ENCODE measurements at regions not wholly inside any gene's neighbourhood (a gene's known extent, or its start where the extent isn't known, plus 50 kb on each side); places are given as distances from the start of the nearest gene placed in this dataset.

- no peaks in the 10 kb centered on the region for H3K36me3 Mint-ChIP-seq (ENCODE audit: low read depth)
- H3K9me3 Mint-ChIP-seq (ENCODE audit: low read depth): peaks cover 3% of the 10 kb centered on the region
- H3K27ac Mint-ChIP-seq (ENCODE audit: unreplicated experiment): no peak overlapping the region
Observed at GRCh38 chr9:23467276-23467675, 358.8 kb downstream of the ELAVL2 start.

GRCh38 chr9:23477908-23478307 is 348.1 kb downstream of the ELAVL2 start:
- no peak overlapping the region for H3K4me3 Mint-ChIP-seq (ENCODE audit: unreplicated experiment)
- H3K27me3 Mint-ChIP-seq (ENCODE audit: low read depth): no peaks in the 10 kb centered on the region
- H3K27ac Mint-ChIP-seq (ENCODE audit: unreplicated experiment): no peak overlapping the region
- no peaks in the 10 kb centered on the region for H3K36me3 Mint-ChIP-seq (ENCODE audit: low read depth)
- no peak for DNase-seq (ENCODE audit: low spot score)
- no peaks in the 10 kb centered on the region for H3K9me3 Mint-ChIP-seq (ENCODE audit: low read depth)
- no peaks in the 10 kb centered on the region for H3K4me1 Mint-ChIP-seq (ENCODE audit: low read depth)
- no peak for TF ChIP-seq CTCF (IDR thresholded peaks at IDR 0.05)

More at GRCh38 chr9:23467276-23467675, 358.8 kb downstream of the ELAVL2 start:
- H3K4me3 Mint-ChIP-seq (ENCODE audit: unreplicated experiment): no peak overlapping the region
- H3K27me3 Mint-ChIP-seq (ENCODE audit: low read depth): peaks cover 3% of the 10 kb centered on the region
- no peak for DNase-seq (ENCODE audit: low spot score)
- H3K4me1 Mint-ChIP-seq (ENCODE audit: low read depth): no peaks in the 10 kb centered on the region
- no peak for TF ChIP-seq CTCF (IDR thresholded peaks at IDR 0.05)

- Mint-ChIP-seq H3K36me3 (ENCODE audit: low read depth) (no peaks in the 10 kb centered on the region), H3K4me3 (ENCODE audit: unreplicated experiment) (no peak overlapping the region), H3K9me3 (ENCODE audit: low read depth) (no peaks in the 10 kb centered on the region), H3K27me3 (ENCODE audit: low read depth) (no peaks in the 10 kb centered on the region), H3K27ac (ENCODE audit: unreplicated experiment) (no peak overlapping the region), H3K4me1 (ENCODE audit: low read depth) (no peaks in the 10 kb centered on the region)
- no peak for DNase-seq (ENCODE audit: low spot score)
- TF ChIP-seq CTCF (IDR thresholded peaks at IDR 0.05): no peak
Observed at GRCh38 chr9:23483566-23483965, 342.5 kb downstream of the ELAVL2 start.

- Mint-ChIP-seq H3K27ac (ENCODE audit: unreplicated experiment) (no peak overlapping the region), H3K9me3 (ENCODE audit: low read depth) (no peaks in the 10 kb centered on the region), H3K36me3 (ENCODE audit: low read depth) (no peaks in the 10 kb centered on the region), H3K27me3 (ENCODE audit: low read depth) (peaks cover 13% of the 10 kb centered on the region), H3K4me3 (ENCODE audit: unreplicated experiment) (no peak overlapping the region), H3K4me1 (ENCODE audit: low read depth) (no peaks in the 10 kb centered on the region)
- DNase-seq (ENCODE audit: low spot score): no peak
- peak; percentile 79 for TF ChIP-seq CTCF (IDR thresholded peaks at IDR 0.05)
Observed at GRCh38 chr9:23492126-23493002, 333.7 kb downstream of the ELAVL2 start.

- H3K4me3 Mint-ChIP-seq (ENCODE audit: unreplicated experiment): no peak overlapping the region
- peaks cover 15% of the 10 kb centered on the region for H3K27me3 Mint-ChIP-seq (ENCODE audit: low read depth)
- TF ChIP-seq CTCF (IDR thresholded peaks at IDR 0.05): no peak
- no peaks in the 10 kb centered on the region for H3K4me1 Mint-ChIP-seq (ENCODE audit: low read depth)
- no peak for DNase-seq (ENCODE audit: low spot score)
- no peak overlapping the region for H3K27ac Mint-ChIP-seq (ENCODE audit: unreplicated experiment)
- H3K36me3 Mint-ChIP-seq (ENCODE audit: low read depth): no peaks in the 10 kb centered on the region
- H3K9me3 Mint-ChIP-seq (ENCODE audit: low read depth): no peaks in the 10 kb centered on the region
Observed at GRCh38 chr9:23493219-23493618, 332.8 kb downstream of the ELAVL2 start.
